Neural progenitor cell (in vitro differentiated cells): ENCODE measurements at regions not wholly inside any gene's neighbourhood (a gene's known extent, or its start where the extent isn't known, plus 50 kb on each side); places are given as distances from the start of the nearest gene placed in this dataset.

Experiments
- DNase-seq: peaks from one replicate; pipeline ENCODE4 v3.0.0-alpha.2; 2016; ENCODE audit warnings: low spot score
- H2AFZ ChIP-seq: fragments of 200-600 bp; sonication (generic); replicated peaks from 2 replicates; pipeline ENCODE4 v1.6.1; 2016; ENCODE audit warnings: antibody characterized with exemption
- H3F3A ChIP-seq: fragments of 200-600 bp; sonication (generic); 2 replicates; pipeline ENCODE4 v1.6.1; 2016; ENCODE audit warnings: antibody characterized with exemption, low read depth
- H3K27ac ChIP-seq: fragments of 200-600 bp; sonication (generic); 2 replicates; pipeline ENCODE4 v1.5.1; 2016; ENCODE audit warnings: mild to moderate bottlenecking
- H3K27me3 ChIP-seq: fragments of 200-600 bp; sonication (generic); 2 replicates; pipeline ENCODE4 v1.6.1; 2016; ENCODE audit warnings: mild to moderate bottlenecking, moderate library complexity
- H3K36me3 ChIP-seq: fragments of 200-600 bp; sonication (generic); 2 replicates; pipeline ENCODE4 v1.5.1; 2016
- H3K4me1 ChIP-seq: fragments of 200-600 bp; sonication (generic); 2 replicates; pipeline ENCODE4 v1.6.1; 2016; ENCODE audit warnings: mixed run types
- H3K4me2 ChIP-seq: fragments of 200-600 bp; sonication (generic); 2 replicates; pipeline ENCODE4 v1.6.1; 2016
- H3K4me3 ChIP-seq: fragments of 200-600 bp; sonication (generic); 2 replicates; pipeline ENCODE4 v1.5.1; 2016
- H3K79me2 ChIP-seq: fragments of 200-600 bp; sonication (generic); 2 replicates; pipeline ENCODE4 v1.6.1; 2016; ENCODE audit warnings: low read depth
- H3K9ac ChIP-seq: fragments of 200-600 bp; sonication (generic); 2 replicates; pipeline ENCODE4 v1.6.1; 2016
- H3K9me3 ChIP-seq: fragments of 200-600 bp; sonication (generic); 2 replicates; pipeline ENCODE4 v1.5.1; 2016; ENCODE audit warnings: low read depth
- H4K20me1 ChIP-seq: fragments of 200-600 bp; sonication (generic); 2 replicates; pipeline ENCODE4 v1.6.1; 2016; ENCODE audit warnings: low read depth
- H3K27ac Mint-ChIP-seq: 3 replicates; pipeline ENCODE4 v1.8.0; 2021; ENCODE audit warnings: mixed read lengths
- H3K27me3 Mint-ChIP-seq: 2 replicates; pipeline ENCODE4 v1.8.0; 2022; ENCODE audit warnings: low read depth, mild to moderate bottlenecking, inconsistent platforms, moderate library complexity, mixed read lengths; ENCODE audit not compliant: insufficient read depth
- H3K36me3 Mint-ChIP-seq: 3 replicates; pipeline ENCODE4 v1.8.0; 2021; ENCODE audit warnings: mixed read lengths
- H3K4me1 Mint-ChIP-seq: 3 replicates; pipeline ENCODE4 v1.8.0; 2021; ENCODE audit warnings: mixed read lengths
- H3K4me3 Mint-ChIP-seq: 3 replicates; pipeline ENCODE4 v1.8.0; 2021; ENCODE audit warnings: mild to moderate bottlenecking, moderate library complexity, mixed read lengths
- H3K9me3 Mint-ChIP-seq: 3 replicates; pipeline ENCODE4 v1.8.0; 2020; ENCODE audit warnings: mixed read lengths
- EZH2 ChIP-seq: fragments of 200-600 bp; sonication (generic); IDR thresholded peaks from 2 replicates; pipeline ENCODE4 v1.6.1; 2017; ENCODE audit warnings: antibody characterized with exemption, mild to moderate bottlenecking, moderate library complexity
- EZH2phosphoT487 ChIP-seq: fragments of 200-600 bp; sonication (generic); IDR thresholded peaks from 2 replicates; pipeline ENCODE4 v1.6.1; 2017; ENCODE audit warnings: antibody characterized with exemption
- TF ChIP-seq, protein P1 (sequence below): fragments of 200-600 bp; sonication (generic); IDR thresholded peaks from 2 replicates; pipeline ENCODE4 v1.5.1; 2017; ENCODE audit warnings: antibody characterized with exemption, mild to moderate bottlenecking

DNA sequence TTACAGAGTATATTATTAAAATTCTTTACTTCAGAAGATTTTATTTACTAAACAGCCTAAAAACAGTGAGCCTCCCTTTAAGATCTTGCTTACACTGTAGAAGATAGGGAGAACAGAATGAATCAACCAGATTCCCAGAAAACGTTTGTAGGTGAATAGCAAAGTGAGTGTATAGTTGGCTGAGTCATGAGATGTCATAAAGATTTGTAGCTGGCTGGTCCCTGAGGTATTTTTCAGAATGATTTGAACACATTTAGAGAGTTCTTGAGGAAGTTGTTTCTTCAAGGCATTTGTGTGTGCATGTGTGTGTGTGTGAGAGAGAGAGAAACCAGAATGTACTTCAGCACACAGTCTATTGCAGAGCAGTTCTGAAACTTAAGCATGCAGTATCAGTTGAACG lies 159.4 kb upstream of the PRR16 start:
- no peak overlapping the region for H3K27ac ChIP-seq
- no peak overlapping the region for H3K4me3 Mint-ChIP-seq
- H3F3A ChIP-seq, result no peaks in the 10 kb centered on the region
- no peak overlapping the region for H3K4me2 ChIP-seq
- no peak overlapping the region for H3K4me3 ChIP-seq
- no peak overlapping the region for H3K27ac Mint-ChIP-seq
- no peak for DNase-seq
- H3K36me3 ChIP-seq, result no peaks in the 10 kb centered on the region
- H4K20me1 ChIP-seq, result no peaks in the 10 kb centered on the region
- no peaks in the 10 kb centered on the region for H3K79me2 ChIP-seq
- no peaks in the 10 kb centered on the region for H3K27me3 Mint-ChIP-seq
- no peaks in the 10 kb centered on the region for H3K4me1 Mint-ChIP-seq
- H2AFZ ChIP-seq, result no peak overlapping the region
- no peak overlapping the region for H3K9ac ChIP-seq
- H3K36me3 Mint-ChIP-seq, result no peaks in the 10 kb centered on the region
- no peaks in the 10 kb centered on the region for H3K27me3 ChIP-seq
- no peaks in the 10 kb centered on the region for H3K9me3 ChIP-seq
- TF ChIP-seq EZH2 (no peak), EZH2phosphoT487 (no peak)
- TF ChIP-seq, protein P1, sequence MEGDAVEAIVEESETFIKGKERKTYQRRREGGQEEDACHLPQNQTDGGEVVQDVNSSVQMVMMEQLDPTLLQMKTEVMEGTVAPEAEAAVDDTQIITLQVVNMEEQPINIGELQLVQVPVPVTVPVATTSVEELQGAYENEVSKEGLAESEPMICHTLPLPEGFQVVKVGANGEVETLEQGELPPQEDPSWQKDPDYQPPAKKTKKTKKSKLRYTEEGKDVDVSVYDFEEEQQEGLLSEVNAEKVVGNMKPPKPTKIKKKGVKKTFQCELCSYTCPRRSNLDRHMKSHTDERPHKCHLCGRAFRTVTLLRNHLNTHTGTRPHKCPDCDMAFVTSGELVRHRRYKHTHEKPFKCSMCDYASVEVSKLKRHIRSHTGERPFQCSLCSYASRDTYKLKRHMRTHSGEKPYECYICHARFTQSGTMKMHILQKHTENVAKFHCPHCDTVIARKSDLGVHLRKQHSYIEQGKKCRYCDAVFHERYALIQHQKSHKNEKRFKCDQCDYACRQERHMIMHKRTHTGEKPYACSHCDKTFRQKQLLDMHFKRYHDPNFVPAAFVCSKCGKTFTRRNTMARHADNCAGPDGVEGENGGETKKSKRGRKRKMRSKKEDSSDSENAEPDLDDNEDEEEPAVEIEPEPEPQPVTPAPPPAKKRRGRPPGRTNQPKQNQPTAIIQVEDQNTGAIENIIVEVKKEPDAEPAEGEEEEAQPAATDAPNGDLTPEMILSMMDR, result no peak
- no peaks in the 10 kb centered on the region for H3K4me1 ChIP-seq
- no peaks in the 10 kb centered on the region for H3K9me3 Mint-ChIP-seq

DNA sequence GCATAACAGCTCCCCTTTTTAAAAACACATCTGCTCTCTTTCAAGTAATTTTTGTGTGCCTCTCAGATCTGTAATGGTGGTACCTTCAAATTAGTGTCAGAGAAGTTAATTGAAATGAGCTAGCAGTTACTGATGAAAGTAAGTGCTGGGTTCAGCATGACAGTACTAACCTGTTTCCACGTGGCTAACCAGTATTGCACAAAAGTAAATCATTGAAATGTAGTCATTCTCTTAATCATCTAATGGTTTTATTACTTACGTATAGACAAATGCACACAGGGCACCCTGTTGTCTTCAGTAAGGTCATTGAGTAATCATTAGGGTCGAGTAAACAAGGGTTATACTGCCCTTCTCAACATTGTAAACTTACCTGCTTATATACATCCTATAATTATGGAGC lies 157.8 kb upstream of the PRR16 start:
- no peak for DNase-seq
- H3K9me3 ChIP-seq, result no peaks in the 10 kb centered on the region
- H3K9ac ChIP-seq, result no peak overlapping the region
- H3K27ac ChIP-seq, result no peak overlapping the region
- no peaks in the 10 kb centered on the region for H3K9me3 Mint-ChIP-seq
- no peaks in the 10 kb centered on the region for H3K36me3 Mint-ChIP-seq
- no peak overlapping the region for H3K4me2 ChIP-seq
- H3K4me3 Mint-ChIP-seq, result no peak overlapping the region
- no peaks in the 10 kb centered on the region for H3K79me2 ChIP-seq
- no peaks in the 10 kb centered on the region for H3K27me3 Mint-ChIP-seq
- H4K20me1 ChIP-seq, result no peaks in the 10 kb centered on the region
- no peaks in the 10 kb centered on the region for H3K4me1 Mint-ChIP-seq
- H3K4me1 ChIP-seq, result no peaks in the 10 kb centered on the region
- no peaks in the 10 kb centered on the region for H3K27me3 ChIP-seq
- H3K36me3 ChIP-seq, result no peaks in the 10 kb centered on the region
- H2AFZ ChIP-seq, result no peak overlapping the region
- TF ChIP-seq, protein P1, result no peak
- TF ChIP-seq EZH2phosphoT487 (no peak), EZH2 (no peak)
- no peak overlapping the region for H3K4me3 ChIP-seq
- no peak overlapping the region for H3K27ac Mint-ChIP-seq
- H3F3A ChIP-seq, result no peaks in the 10 kb centered on the region

DNA sequence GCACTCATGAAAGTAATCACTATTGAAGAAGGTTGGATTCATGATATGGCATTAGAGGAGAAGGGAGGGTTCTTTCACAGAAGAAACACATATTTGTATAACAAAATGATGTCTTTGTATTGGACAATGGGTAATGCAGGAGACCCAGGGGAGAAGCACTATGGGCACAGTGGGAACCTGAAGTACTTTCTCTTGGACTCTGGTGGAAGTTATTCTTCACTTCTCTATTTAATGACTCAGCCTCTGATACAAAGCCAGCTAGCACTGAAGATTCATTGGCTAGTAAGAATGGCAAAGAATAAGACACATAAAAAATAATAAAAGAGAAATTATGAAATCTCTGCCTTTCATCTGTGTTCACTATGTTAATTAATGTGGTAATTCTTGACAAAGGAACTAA lies 149.9 kb upstream of the PRR16 start:
- H3K27me3 Mint-ChIP-seq, result no peaks in the 10 kb centered on the region
- Histone ChIP-seq H3K36me3 (no peaks in the 10 kb centered on the region), H3K27me3 (no peaks in the 10 kb centered on the region), H3K4me3 (no peak overlapping the region), H3K79me2 (no peaks in the 10 kb centered on the region), H3K9me3 (no peaks in the 10 kb centered on the region), H3K27ac (no peak overlapping the region), H2AFZ (no peak overlapping the region), H3K4me2 (no peak overlapping the region), H3K9ac (no peak overlapping the region), H3K4me1 (no peaks in the 10 kb centered on the region), H4K20me1 (no peaks in the 10 kb centered on the region), H3F3A (no peaks in the 10 kb centered on the region)
- no peaks in the 10 kb centered on the region for H3K36me3 Mint-ChIP-seq
- no peak overlapping the region for H3K4me3 Mint-ChIP-seq
- TF ChIP-seq, protein P1, result no peak
- no peak for TF ChIP-seq EZH2
- no peak for TF ChIP-seq EZH2phosphoT487
- peaks cover 1% of the 10 kb centered on the region for H3K9me3 Mint-ChIP-seq
- H3K4me1 Mint-ChIP-seq, result no peaks in the 10 kb centered on the region
- no peak overlapping the region for H3K27ac Mint-ChIP-seq
- DNase-seq, result no peak

DNA sequence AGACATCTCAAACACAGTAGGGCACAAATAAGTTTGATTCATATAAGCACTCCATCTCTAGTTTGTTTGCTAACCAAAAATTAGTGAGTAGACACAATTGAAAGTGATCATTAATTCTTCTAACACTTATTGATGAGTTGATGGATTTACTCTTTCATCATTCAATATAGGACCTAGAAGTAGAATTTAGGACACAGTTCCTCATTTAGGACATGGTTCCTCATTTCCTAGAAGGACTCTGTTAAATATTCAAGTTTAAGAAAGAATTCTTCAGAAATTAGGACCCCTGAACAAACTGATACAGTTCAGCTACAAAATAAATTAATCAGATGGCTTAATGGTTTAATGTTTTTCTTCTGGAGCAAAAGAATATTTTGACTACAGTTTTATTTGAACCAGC lies 143.5 kb upstream of the PRR16 start:
- Histone ChIP-seq H3K4me3 (no peak overlapping the region), H3F3A (no peaks in the 10 kb centered on the region), H3K27ac (no peak overlapping the region), H2AFZ (no peak overlapping the region), H3K4me2 (no peak overlapping the region), H3K36me3 (no peaks in the 10 kb centered on the region), H4K20me1 (no peaks in the 10 kb centered on the region), H3K9ac (no peak overlapping the region), H3K9me3 (no peaks in the 10 kb centered on the region), H3K27me3 (no peaks in the 10 kb centered on the region), H3K79me2 (no peaks in the 10 kb centered on the region), H3K4me1 (no peaks in the 10 kb centered on the region)
- TF ChIP-seq, protein P1, result no peak
- TF ChIP-seq EZH2 (no peak), EZH2phosphoT487 (no peak)
- Mint-ChIP-seq H3K9me3 (no peaks in the 10 kb centered on the region), H3K36me3 (no peaks in the 10 kb centered on the region), H3K27ac (no peak overlapping the region), H3K4me1 (no peaks in the 10 kb centered on the region), H3K27me3 (no peaks in the 10 kb centered on the region), H3K4me3 (no peak overlapping the region)
- DNase-seq, result no peak
